Neural cell (in vitro differentiated cells): ENCODE measurements at regions not wholly inside any gene's neighbourhood (a gene's known extent, or its start where the extent isn't known, plus 50 kb on each side); places are given as distances from the start of the nearest gene placed in this dataset.

Experiments
- H2AFZ ChIP-seq: fragments of 200-600, 300-800 bp; sonication (generic), shearing (Covaris generic); 2 replicates; pipeline ENCODE4 v1.6.0; 2014; ENCODE audit warnings: low read depth, mild to moderate bottlenecking, antibody characterized with exemption, low read length, moderate library complexity
- H3F3A ChIP-seq: fragments of 200-600 bp; shearing (Covaris generic); 2 replicates; pipeline ENCODE4 v1.6.1; 2016; ENCODE audit warnings: mild to moderate bottlenecking, moderate library complexity, mixed read lengths, antibody characterized with exemption, low read length; ENCODE audit not compliant: insufficient read depth, poor library complexity, severe bottlenecking
- H3K27ac ChIP-seq: fragments of 200-600, 300-800 bp; sonication (generic), shearing (Covaris generic); 2 replicates; pipeline ENCODE4 v1.5.1; 2014; ENCODE audit warnings: mild to moderate bottlenecking, low read length, moderate library complexity
- H3K27me3 ChIP-seq: fragments of 300-800, 200-600 bp; sonication (generic), shearing (Covaris generic); 2 replicates; pipeline ENCODE4 v1.6.0; 2014; ENCODE audit warnings: mild to moderate bottlenecking, low read depth, low read length, moderate library complexity; ENCODE audit not compliant: insufficient read depth
- H3K36me3 ChIP-seq: fragments of 300-800, 200-600 bp; sonication (generic), shearing (Covaris generic); 2 replicates; pipeline ENCODE4 v1.5.1; 2014; ENCODE audit warnings: mild to moderate bottlenecking, antibody characterized with exemption, low read length, moderate library complexity; ENCODE audit not compliant: insufficient read depth
- H3K4me2 ChIP-seq: fragments of 300-800, 200-600 bp; sonication (generic), shearing (Covaris generic); 2 replicates; pipeline ENCODE4 v1.6.0; 2014; ENCODE audit warnings: mild to moderate bottlenecking, low read length
- H3K4me3 ChIP-seq: fragments of 300-800, 200-600 bp; sonication (generic), shearing (Covaris generic); 2 replicates; pipeline ENCODE4 v1.5.1; 2014; ENCODE audit warnings: mild to moderate bottlenecking, low read length, moderate library complexity
- H3K79me2 ChIP-seq: fragments of 200-600 bp; shearing (Covaris generic); replicated peaks from 2 replicates; pipeline ENCODE4 v1.6.0; 2014; ENCODE audit warnings: mild to moderate bottlenecking, low read length, moderate library complexity; ENCODE audit not compliant: insufficient read depth
- H3K9ac ChIP-seq: fragments of 300-800, 200-600 bp; sonication (generic), shearing (Covaris generic); 2 replicates; pipeline ENCODE4 v1.6.1; 2016; ENCODE audit warnings: mild to moderate bottlenecking, low read length, mixed read lengths
- H3K9me2 ChIP-seq: fragments of 200-600 bp; shearing (Covaris generic); 2 replicates; pipeline ENCODE4 v1.6.1; 2016; ENCODE audit warnings: mild to moderate bottlenecking, low read length, mixed read lengths; ENCODE audit not compliant: insufficient read depth
- H3K9me3 ChIP-seq: fragments of 200-600, 300-800 bp; sonication (generic), shearing (Covaris generic); 2 replicates; pipeline ENCODE4 v1.6.1; 2016; ENCODE audit warnings: mild to moderate bottlenecking, mixed run types, low read length, moderate library complexity, mixed read lengths
- H4K20me1 ChIP-seq: fragments of 200-600 bp; shearing (Covaris generic); 2 replicates; pipeline ENCODE4 v1.6.1; 2016; ENCODE audit warnings: mild to moderate bottlenecking, mixed run types; ENCODE audit not compliant: insufficient read depth
- CTCF ChIP-seq: fragments of 450-650 bp; IDR thresholded peaks from 2 replicates; pipeline ENCODE4 v1.5.1; 2014; ENCODE audit warnings: antibody characterized with exemption, mild to moderate bottlenecking, moderate library complexity; ENCODE audit not compliant: poor library complexity, severe bottlenecking
- EP300 ChIP-seq: fragments of 450-650 bp; conservative IDR thresholded peaks from 2 replicates; pipeline ENCODE4 v1.6.1; 2014; ENCODE audit warnings: antibody characterized with exemption, mild to moderate bottlenecking, moderate library complexity; ENCODE audit not compliant: poor library complexity, severe bottlenecking
- EZH2 ChIP-seq: fragments of 200-600, 300-800 bp; shearing (Covaris generic), sonication (generic); IDR thresholded peaks from 2 replicates; pipeline ENCODE4 v1.6.1; 2014; ENCODE audit warnings: antibody characterized with exemption, low read length, borderline replicate concordance, mild to moderate bottlenecking; ENCODE audit not compliant: insufficient read depth, poor library complexity, severe bottlenecking
- MXI1 ChIP-seq: fragments of 450-650 bp; conservative IDR thresholded peaks from 2 replicates; pipeline ENCODE4 v1.6.1; 2014; ENCODE audit warnings: antibody characterized with exemption, mild to moderate bottlenecking; ENCODE audit not compliant: poor library complexity, severe bottlenecking
- POLR2AphosphoS5 ChIP-seq: IDR thresholded peaks from 2 replicates; pipeline ENCODE4 v1.6.1; 2012
- RAD21 ChIP-seq: fragments of 450-650 bp; conservative IDR thresholded peaks from 2 replicates; pipeline ENCODE4 v1.6.1; 2014; ENCODE audit warnings: antibody characterized with exemption, mild to moderate bottlenecking, moderate library complexity
- REST ChIP-seq: IDR thresholded peaks from 2 replicates; pipeline ENCODE4 v1.6.1; 2012; ENCODE audit warnings: borderline replicate concordance
- SMC3 ChIP-seq: fragments of 450-650 bp; conservative IDR thresholded peaks from 2 replicates; pipeline ENCODE4 v1.6.1; 2014; ENCODE audit warnings: antibody characterized with exemption, mild to moderate bottlenecking, moderate library complexity; ENCODE audit not compliant: poor library complexity
- TAF1 ChIP-seq: IDR thresholded peaks from 2 replicates; pipeline ENCODE4 v1.6.1; 2012; ENCODE audit warnings: low read depth

- Histone ChIP-seq H3K9me2 (no peaks in the 10 kb centered on the region), H4K20me1 (no peaks in the 10 kb centered on the region), H3K27ac (no peak overlapping the region), H3K9me3 (no peaks in the 10 kb centered on the region), H3K4me3 (no peak overlapping the region), H2AFZ (no peak overlapping the region), H3K79me2 (no peaks in the 10 kb centered on the region), H3K4me2 (no peak overlapping the region), H3K36me3 (no peaks in the 10 kb centered on the region), H3K27me3 (no peaks in the 10 kb centered on the region), H3K9ac (no peak overlapping the region), H3F3A (no peaks in the 10 kb centered on the region)
- TF ChIP-seq CTCF (no peak), RAD21 (no peak), TAF1 (no peak), MXI1 (no peak), POLR2AphosphoS5 (no peak), SMC3 (no peak), REST (no peak), EZH2 (no peak), EP300 (no peak)
These were observed 71.2 kb upstream of the PFN2 start for GRCh38 chr3:150041877-150042276.

GRCh38 chr3:150040097-150040496, 69.4 kb upstream of the PFN2 start:
- H4K20me1 ChIP-seq, result no peaks in the 10 kb centered on the region
- TF ChIP-seq TAF1, result no peak
- H3K79me2 ChIP-seq, result no peaks in the 10 kb centered on the region
- no peaks in the 10 kb centered on the region for H3K9me3 ChIP-seq
- H3F3A ChIP-seq, result no peaks in the 10 kb centered on the region
- H3K4me2 ChIP-seq, result no peak overlapping the region
- no peaks in the 10 kb centered on the region for H3K9me2 ChIP-seq
- no peak overlapping the region for H3K27ac ChIP-seq
- H3K4me3 ChIP-seq, result no peak overlapping the region
- H3K36me3 ChIP-seq, result no peaks in the 10 kb centered on the region
- H3K27me3 ChIP-seq, result no peaks in the 10 kb centered on the region
- H3K9ac ChIP-seq, result no peak overlapping the region
- H2AFZ ChIP-seq, result no peak overlapping the region

- Histone ChIP-seq H3K9ac (no peak overlapping the region), H3K36me3 (no peaks in the 10 kb centered on the region), H4K20me1 (no peaks in the 10 kb centered on the region), H3K27ac (no peak overlapping the region), H3F3A (no peaks in the 10 kb centered on the region), H2AFZ (no peak overlapping the region), H3K4me2 (no peak overlapping the region), H3K79me2 (no peaks in the 10 kb centered on the region), H3K9me3 (no peaks in the 10 kb centered on the region), H3K9me2 (no peaks in the 10 kb centered on the region), H3K4me3 (no peak overlapping the region), H3K27me3 (no peaks in the 10 kb centered on the region)
- TF ChIP-seq POLR2AphosphoS5, result no peak
- TF ChIP-seq RAD21, result no peak
- no peak for TF ChIP-seq EP300
- no peak for TF ChIP-seq EZH2
- TF ChIP-seq MXI1, result no peak
- no peak for TF ChIP-seq SMC3
- TF ChIP-seq REST, result no peak
- no peak for TF ChIP-seq TAF1
- TF ChIP-seq CTCF, result no peak
These were observed 68.1 kb upstream of the PFN2 start for GRCh38 chr3:150038830-150039229.
